Neural progenitor cell (in vitro differentiated cells): ENCODE measurements at regions not wholly inside any gene's neighbourhood (a gene's known extent, or its start where the extent isn't known, plus 50 kb on each side); places are given as distances from the start of the nearest gene placed in this dataset.

Experiments
- EZH2phosphoT487 ChIP-seq: fragments of 200-600 bp; sonication (generic); IDR thresholded peaks from 2 replicates; pipeline ENCODE4 v1.6.1; 2017; ENCODE audit warnings: antibody characterized with exemption
- TF ChIP-seq, protein P1 (sequence below): fragments of 200-600 bp; sonication (generic); IDR thresholded peaks from 2 replicates; pipeline ENCODE4 v1.5.1; 2017; ENCODE audit warnings: antibody characterized with exemption, mild to moderate bottlenecking

DNA sequence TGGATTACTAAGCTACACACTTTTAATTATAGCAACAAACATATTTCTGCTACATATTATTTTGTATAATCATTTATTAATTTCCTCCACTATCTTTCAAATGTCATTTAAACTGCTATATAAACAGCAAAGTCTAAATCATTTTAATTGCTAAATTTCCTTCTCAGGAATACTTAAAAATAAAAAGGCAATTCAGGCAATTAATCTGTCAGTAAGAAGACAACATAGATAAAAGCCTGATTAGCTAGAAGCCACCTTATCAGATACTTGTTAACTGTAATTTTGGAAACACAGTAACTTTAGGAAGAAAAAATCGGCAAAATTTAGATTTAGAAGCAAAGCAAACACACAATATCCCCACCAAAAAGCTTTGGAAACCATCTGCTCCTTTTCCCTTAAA, 188.2 kb upstream of the ZNF804A start:
- TF ChIP-seq, protein P1, sequence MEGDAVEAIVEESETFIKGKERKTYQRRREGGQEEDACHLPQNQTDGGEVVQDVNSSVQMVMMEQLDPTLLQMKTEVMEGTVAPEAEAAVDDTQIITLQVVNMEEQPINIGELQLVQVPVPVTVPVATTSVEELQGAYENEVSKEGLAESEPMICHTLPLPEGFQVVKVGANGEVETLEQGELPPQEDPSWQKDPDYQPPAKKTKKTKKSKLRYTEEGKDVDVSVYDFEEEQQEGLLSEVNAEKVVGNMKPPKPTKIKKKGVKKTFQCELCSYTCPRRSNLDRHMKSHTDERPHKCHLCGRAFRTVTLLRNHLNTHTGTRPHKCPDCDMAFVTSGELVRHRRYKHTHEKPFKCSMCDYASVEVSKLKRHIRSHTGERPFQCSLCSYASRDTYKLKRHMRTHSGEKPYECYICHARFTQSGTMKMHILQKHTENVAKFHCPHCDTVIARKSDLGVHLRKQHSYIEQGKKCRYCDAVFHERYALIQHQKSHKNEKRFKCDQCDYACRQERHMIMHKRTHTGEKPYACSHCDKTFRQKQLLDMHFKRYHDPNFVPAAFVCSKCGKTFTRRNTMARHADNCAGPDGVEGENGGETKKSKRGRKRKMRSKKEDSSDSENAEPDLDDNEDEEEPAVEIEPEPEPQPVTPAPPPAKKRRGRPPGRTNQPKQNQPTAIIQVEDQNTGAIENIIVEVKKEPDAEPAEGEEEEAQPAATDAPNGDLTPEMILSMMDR = no peak
- TF ChIP-seq EZH2phosphoT487 = no peak
